H1 (cell line): ENCODE measurements at regions not wholly inside any gene's neighbourhood (a gene's known extent, or its start where the extent isn't known, plus 50 kb on each side); places are given as distances from the start of the nearest gene placed in this dataset.

Source experiments
- CTCF ChIA-PET: fragments of 300-600 bp; sonication (Branson Sonifier 250); formaldehyde crosslinking; loops from one replicate; lab custom pipeline; 2021; ENCODE audit not compliant: partially characterized antibody; lab: Charles Lee
- POLR2A ChIA-PET: fragments of 300-600 bp; sonication (Branson Sonifier 250); formaldehyde crosslinking; loops from one replicate; lab custom pipeline; 2021; ENCODE audit warnings: inconsistent platforms; ENCODE audit not compliant: partially characterized antibody; lab: Charles Lee
- DNase-seq, 2 experiments: peaks; one replicate each; pipeline versions ENCODE4 v3.0.0 to v3.0.0-alpha.2; 2010 to 2022; ENCODE audit warnings: low spot score in 2 of 2, low read depth in 1 of 2, mixed read lengths in 1 of 2
- FAIRE-seq: peaks from 2 replicates; lab custom pipeline; 2011; peaks lifted over from hg19 to GRCh38; lab: Jason Lieb, UNC
- H2AFZ ChIP-seq: 2 replicates; pipeline ENCODE4 v1.8.1; 2012; ENCODE audit warnings: low read length, inconsistent platforms
- H2AK5ac ChIP-seq: 2 replicates; pipeline ENCODE4 v1.6.1; 2013; ENCODE audit warnings: low read depth, low read length
- H2BK120ac ChIP-seq: replicated peaks from 2 replicates; pipeline ENCODE3; 2013; ENCODE audit warnings: low read depth, low read length, inconsistent platforms
- H2BK12ac ChIP-seq: 2 replicates; pipeline ENCODE4 v1.6.1; 2013; ENCODE audit warnings: low read depth, low read length
- H2BK15ac ChIP-seq: 2 replicates; pipeline ENCODE4 v1.6.1; 2013; ENCODE audit warnings: low read length
- H2BK20ac ChIP-seq: 2 replicates; pipeline ENCODE4 v1.6.1; 2013; ENCODE audit warnings: low read length
- H2BK5ac ChIP-seq: 2 replicates; pipeline ENCODE4 v1.6.1; 2013; ENCODE audit warnings: low read depth, low read length
- H3K14ac ChIP-seq: 2 replicates; pipeline ENCODE4 v1.6.1; 2013; ENCODE audit warnings: inconsistent platforms; ENCODE audit not compliant: insufficient read length
- H3K18ac ChIP-seq: 2 replicates; pipeline ENCODE4 v1.6.1; 2013; ENCODE audit warnings: low read length; ENCODE audit errors: extremely low read depth
- H3K23ac ChIP-seq: 2 replicates; pipeline ENCODE4 v1.6.1; 2013; ENCODE audit warnings: inconsistent platforms; ENCODE audit not compliant: insufficient read length
- H3K23me2 ChIP-seq: 2 replicates; pipeline ENCODE4 v1.6.1; 2013; ENCODE audit warnings: low read depth, low read length
- H3K27ac ChIP-seq: 2 replicates; pipeline ENCODE4 v1.6.1; 2011; ENCODE audit warnings: low read depth, low read length, inconsistent platforms
- H3K27me3 ChIP-seq, 4 experiments: replicated peaks in 1 of 4; 1 replicate in 1 of 4; 2 replicates in 3 of 4; pipeline versions ENCODE4 v1.6.1 to v1.8.1; 2011 to 2013; ENCODE audit warnings: low read length in 3 of 4, mild to moderate bottlenecking in 3 of 4, inconsistent platforms in 2 of 4, mixed read lengths in 2 of 4, moderate library complexity in 1 of 4; ENCODE audit not compliant: control insufficient read depth in 3 of 4, insufficient read depth in 3 of 4; ENCODE audit errors: extremely low read depth in 1 of 4
- H3K36me3 ChIP-seq, 4 experiments: 2 replicates each; pipeline versions ENCODE4 v1.6.1 to v1.8.1; 2011 to 2013; ENCODE audit warnings: mild to moderate bottlenecking in 4 of 4, low read length in 3 of 4, moderate library complexity in 2 of 4, control low read depth in 1 of 4, inconsistent platforms in 1 of 4; ENCODE audit not compliant: insufficient read depth in 4 of 4, control insufficient read depth in 2 of 4
- H3K4ac ChIP-seq: replicated peaks from 2 replicates; pipeline ENCODE3; 2013; ENCODE audit warnings: low read length, low read depth, mixed read lengths, inconsistent platforms; ENCODE audit not compliant: insufficient read length
- H3K4me1 ChIP-seq, 4 experiments: replicated peaks in 1 of 4; 1 replicate in 1 of 4; 2 replicates in 3 of 4; pipeline versions ENCODE4 v1.6.1 to v1.8.1; 2011 to 2013; ENCODE audit warnings: low read length in 3 of 4, inconsistent platforms in 2 of 4, mixed read lengths in 1 of 4; ENCODE audit not compliant: insufficient read depth in 4 of 4, control insufficient read depth in 3 of 4
- H3K4me2 ChIP-seq, 2 experiments: 2 replicates each; pipeline versions ENCODE4 v1.6.1 to v1.8.1; 2011 to 2013; ENCODE audit warnings: low read depth in 2 of 2, low read length in 2 of 2, control low read depth in 1 of 2, inconsistent platforms in 1 of 2, mild to moderate bottlenecking in 1 of 2; ENCODE audit not compliant: insufficient read depth in 1 of 2
- H3K4me3 ChIP-seq, 4 experiments: fragments of 200-600, 300-600 bp in 1 of 4; sonication (generic), shearing (Covaris generic), sonication (Bioruptor Twin) in 1 of 4; 2 replicates each; pipeline versions ENCODE4 v1.5.1 to v1.8.1; 2011 to 2016; ENCODE audit warnings: low read length in 4 of 4, low read depth in 3 of 4, control low read depth in 2 of 4, inconsistent platforms in 2 of 4, mild to moderate bottlenecking in 2 of 4, mixed read lengths in 1 of 4, moderate library complexity in 1 of 4; ENCODE audit not compliant: insufficient read depth in 2 of 4; ENCODE audit errors: extremely low read depth in 1 of 4
- H3K56ac ChIP-seq: replicated peaks from 2 replicates; pipeline ENCODE3; 2013; ENCODE audit warnings: low read depth, mild to moderate bottlenecking, mixed read lengths, low read length, inconsistent platforms; ENCODE audit not compliant: insufficient read length
- H3K79me1 ChIP-seq: 2 replicates; pipeline ENCODE4 v1.6.1; 2013; ENCODE audit warnings: low read depth, low read length, control low read depth
- H3K79me2 ChIP-seq, 2 experiments: 2 replicates each; pipeline versions ENCODE4 v1.6.1 to v1.8.1; 2012 to 2013; ENCODE audit warnings: low read length in 2 of 2, mild to moderate bottlenecking in 2 of 2, inconsistent platforms in 1 of 2; ENCODE audit not compliant: insufficient read depth in 2 of 2, control insufficient read depth in 1 of 2
- H3K9ac ChIP-seq, 4 experiments: replicated peaks in 1 of 4; 1 replicate in 1 of 4; 2 replicates in 3 of 4; pipeline versions ENCODE4 v1.6.1 to v1.8.1; 2011 to 2013; ENCODE audit warnings: low read depth in 3 of 4, low read length in 3 of 4, control low read depth in 2 of 4, mild to moderate bottlenecking in 2 of 4, moderate library complexity in 2 of 4, inconsistent platforms in 1 of 4; ENCODE audit errors: extremely low read depth in 1 of 4
- H3K9me3 ChIP-seq, 2 experiments: 2 replicates each; pipeline versions ENCODE4 v1.6.1 to v1.8.1; 2012 to 2013; ENCODE audit warnings: mild to moderate bottlenecking in 2 of 2, moderate library complexity in 2 of 2, control low read depth in 1 of 2, inconsistent platforms in 1 of 2, low read depth in 1 of 2, low read length in 1 of 2, mixed read lengths in 1 of 2; ENCODE audit not compliant: insufficient read depth in 2 of 2
- H4K20me1 ChIP-seq, 2 experiments: replicated peaks in 1 of 2; 2 replicates each; pipeline versions ENCODE3 to v1.8.1; 2011 to 2013; ENCODE audit warnings: inconsistent platforms in 2 of 2, low read length in 2 of 2, mild to moderate bottlenecking in 1 of 2; ENCODE audit not compliant: insufficient read depth in 2 of 2, control insufficient read depth in 1 of 2
- H4K5ac ChIP-seq: 2 replicates; pipeline ENCODE4 v1.6.1; 2013; ENCODE audit warnings: low read length, low read depth, mixed read lengths, inconsistent platforms; ENCODE audit not compliant: insufficient read length
- H4K8ac ChIP-seq: 2 replicates; pipeline ENCODE4 v1.8.0; 2013; ENCODE audit warnings: mild to moderate bottlenecking, moderate library complexity, low read length, inconsistent platforms; ENCODE audit not compliant: insufficient read depth; ENCODE audit errors: extremely low read depth
- H4K91ac ChIP-seq: replicated peaks from 2 replicates; pipeline ENCODE3; 2013; ENCODE audit warnings: low read length, mixed read lengths, inconsistent platforms; ENCODE audit not compliant: insufficient read length
- KDM5A ChIP-seq: fragments of 200-600 bp; IDR thresholded peaks from 2 replicates; pipeline ENCODE4 v1.7.1; 2012; ENCODE audit warnings: mild to moderate bottlenecking, low read length, inconsistent platforms, mixed read lengths
- WGBS, 2 experiments: shearing (Covaris generic) in 1 of 2; methylation state at CpG; one replicate each; pipeline versions ENCODE4 v1.1.6 to v1.1.7; 2013 to 2015; ENCODE audit warnings: low lambda C conversion rate in 2 of 2, mixed read lengths in 2 of 2, inconsistent platforms in 1 of 2, low coverage in 1 of 2, missing lambda C conversion rate in 1 of 2; ENCODE audit not compliant: insufficient replicate concordance in 2 of 2, insufficient coverage in 1 of 2, insufficient read length in 1 of 2; ENCODE audit errors: extremely low coverage in 1 of 2, missing lambda C conversion rate in 1 of 2; 5-methylcytosine and 5-hydroxymethylcytosine counted together

DNA sequence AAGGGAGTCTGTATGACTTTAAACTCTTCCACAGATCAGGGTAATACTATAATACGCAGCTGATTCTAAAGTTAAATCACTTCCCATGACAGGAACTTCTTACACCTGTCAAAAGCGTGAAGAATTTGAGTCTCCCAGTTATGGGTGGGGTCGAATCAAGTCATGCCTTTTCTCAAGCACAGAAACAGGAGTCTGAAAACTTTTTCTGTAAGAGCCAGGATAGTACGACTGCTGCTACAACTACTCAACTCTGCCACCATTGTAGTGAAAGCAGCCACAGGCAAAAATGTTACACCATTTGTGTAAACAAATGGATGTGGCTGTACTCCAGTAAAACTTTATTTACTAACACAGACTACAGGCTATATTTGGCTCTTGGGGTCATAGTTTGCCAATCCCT lies 90.3 kb downstream of the DUSP6 start:
- FAIRE-seq, result no peak
- no peak overlapping the region for H3K4me3 ChIP-seq

More for the DNA sequence above, 90.3 kb downstream of the DUSP6 start:
- no peak overlapping the region for H2BK15ac ChIP-seq
- H3K23me2 ChIP-seq, result no peaks in the 10 kb centered on the region
- WGBS, 2 experiments, result 89% methylated on average over 4 of the region's 4 CpGs; no CpG with 5 or more reads in 1 of the 2 experiments
- no peak overlapping the region for H2BK5ac ChIP-seq
- no peaks in the 10 kb centered on the region for H3K27me3 ChIP-seq
- H3K14ac ChIP-seq, result no peak overlapping the region
- no peak overlapping the region for H2BK20ac ChIP-seq
- H2BK120ac ChIP-seq, result no peak overlapping the region
- no peaks in the 10 kb centered on the region for H3K9me3 ChIP-seq
- TF ChIP-seq KDM5A, result no peak
- peaks cover 0 to 3% (median 0%) of the 10 kb centered on the region in 4 experiments; a peak in 1 of 7 replicates for H3K4me1 ChIP-seq
- no peak for DNase-seq
- no peak overlapping the region for H2AK5ac ChIP-seq
- no peak overlapping the region for H3K56ac ChIP-seq
- no peak overlapping the region for H4K8ac ChIP-seq
- H3K27ac ChIP-seq, result no peak overlapping the region
- no peaks in the 10 kb centered on the region for H3K79me1 ChIP-seq
- H3K4me2 ChIP-seq, result no peak overlapping the region
- no peak overlapping the region for H3K9ac ChIP-seq
- H3K36me3 ChIP-seq, result no peaks in the 10 kb centered on the region
- H3K18ac ChIP-seq, result no peak overlapping the region
- H2BK12ac ChIP-seq, result no peak overlapping the region
- ChIA-PET CTCF (interaction anchor here (1.0 to 1.4 kb wide), 3 partner anchors 10 to 321 kb away, joined by 3 to 5 read pairs (median 3); no protein-coding TSS in a partner anchor), POLR2A (interaction anchor here (0.6 kb wide), 1 partner anchor 88 kb away, joined by 3 read pairs; no protein-coding TSS in a partner anchor)
- no peak overlapping the region for H4K91ac ChIP-seq
- no peak overlapping the region for H4K5ac ChIP-seq
- no peak overlapping the region for H2AFZ ChIP-seq
- H4K20me1 ChIP-seq, result no peaks in the 10 kb centered on the region
- no peak overlapping the region for H3K23ac ChIP-seq
- no peak overlapping the region for H3K4ac ChIP-seq
- no peaks in the 10 kb centered on the region for H3K79me2 ChIP-seq
